Activated gamma-delta T cell treated with anti-CD3 and anti-CD28 coated beads, Interleukin-2, amount 50 U/mL, for 16 hours (primary cell): ENCODE measurements at regions not wholly inside any gene's neighbourhood (a gene's known extent, or its start where the extent isn't known, plus 50 kb on each side); places are given as distances from the start of the nearest gene placed in this dataset.

Source experiments
- DNase-seq: peaks from one replicate; pipeline ENCODE4 v3.0.0-alpha.2; 2020; ENCODE audit warnings: low read depth

DNA sequence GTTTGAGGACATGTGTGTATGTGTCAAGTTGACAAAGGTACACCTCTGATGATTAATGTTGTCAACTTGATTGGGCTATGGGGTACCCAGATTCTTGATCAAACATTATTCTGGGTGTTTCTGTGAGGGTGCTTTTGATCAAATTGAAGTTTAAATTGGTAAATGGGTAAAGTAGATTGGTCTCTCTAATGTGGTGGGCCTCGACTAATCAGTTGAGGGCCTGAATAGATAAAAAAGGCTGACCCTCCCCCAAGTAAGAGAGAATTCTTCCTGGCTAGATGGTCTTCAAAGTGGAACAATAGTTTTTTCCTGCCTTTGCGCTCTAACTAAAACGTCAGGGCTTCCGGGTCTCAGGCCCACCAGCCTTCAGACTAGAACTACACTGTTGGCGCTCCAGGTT, 309.9 kb upstream of the MGMT start:
- DNase-seq, result no peak

- no peak for DNase-seq
Measured at GRCh38 chr10:129161150-129161549, 305.9 kb upstream of the MGMT start.

DNA sequence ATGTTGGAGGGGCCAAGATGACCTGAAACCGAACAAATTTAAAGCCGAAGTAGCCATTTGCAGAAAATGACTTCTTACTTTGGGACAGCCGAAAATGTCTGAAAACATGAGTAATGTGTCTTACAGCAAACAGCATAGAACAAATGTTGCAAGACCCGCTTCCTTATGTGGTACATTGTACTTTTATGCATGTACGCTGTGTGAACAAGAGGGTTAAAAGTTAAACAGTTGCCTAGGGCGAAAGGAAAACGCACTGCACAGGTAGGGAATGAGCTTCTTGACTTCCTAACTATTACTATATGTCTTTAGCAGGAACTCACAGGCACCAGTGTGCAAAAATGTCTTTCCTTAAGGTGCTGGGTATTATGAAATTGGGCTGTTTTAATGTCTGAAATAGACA, 303.5 kb upstream of the MGMT start:
- no peak for DNase-seq

DNA sequence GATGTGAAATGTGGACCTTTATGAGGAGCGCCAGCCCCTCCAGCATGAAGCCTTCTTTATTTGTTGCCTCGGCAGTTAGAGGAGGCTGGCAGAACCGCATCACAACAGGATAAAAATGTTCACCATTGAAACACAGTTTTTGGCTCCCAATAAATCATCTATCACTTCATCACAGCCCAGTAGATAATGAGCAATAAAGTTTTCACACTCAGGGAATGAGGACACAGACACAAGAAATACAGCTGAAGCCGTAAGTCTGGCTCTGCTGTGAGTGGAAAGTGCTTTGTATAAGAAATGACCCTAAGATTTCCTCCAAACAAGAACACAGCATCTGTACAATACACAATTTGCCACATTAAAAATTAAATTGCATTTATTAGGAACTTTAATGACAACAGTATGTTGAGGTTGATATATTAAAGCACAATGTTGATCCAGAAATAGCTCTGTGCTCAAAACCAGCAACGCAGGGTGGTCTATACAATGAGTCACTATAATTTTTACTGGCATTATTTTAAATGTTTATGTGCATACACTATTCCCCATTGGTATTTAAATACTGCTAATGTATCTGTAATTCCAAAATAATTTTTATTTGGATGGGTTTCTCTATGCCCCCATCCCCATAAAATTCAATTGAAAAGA, 301.8 kb upstream of the MGMT start:
- DNase-seq, result no peak

GRCh38 chr10:129165770-129166169, 301.3 kb upstream of the MGMT start:
- DNase-seq, result no peak

- no peak for DNase-seq
Measured at GRCh38 chr10:129168660-129169059, 298.4 kb upstream of the MGMT start.

- no peak for DNase-seq
Measured at GRCh38 chr10:129169115-129169514, 297.9 kb upstream of the MGMT start.

GRCh38 chr10:129170812-129171211, 296.2 kb upstream of the MGMT start:
- DNase-seq, result no peak

GRCh38 chr10:129171812-129172211, 295.2 kb upstream of the MGMT start:
- DNase-seq, result no peak

DNA sequence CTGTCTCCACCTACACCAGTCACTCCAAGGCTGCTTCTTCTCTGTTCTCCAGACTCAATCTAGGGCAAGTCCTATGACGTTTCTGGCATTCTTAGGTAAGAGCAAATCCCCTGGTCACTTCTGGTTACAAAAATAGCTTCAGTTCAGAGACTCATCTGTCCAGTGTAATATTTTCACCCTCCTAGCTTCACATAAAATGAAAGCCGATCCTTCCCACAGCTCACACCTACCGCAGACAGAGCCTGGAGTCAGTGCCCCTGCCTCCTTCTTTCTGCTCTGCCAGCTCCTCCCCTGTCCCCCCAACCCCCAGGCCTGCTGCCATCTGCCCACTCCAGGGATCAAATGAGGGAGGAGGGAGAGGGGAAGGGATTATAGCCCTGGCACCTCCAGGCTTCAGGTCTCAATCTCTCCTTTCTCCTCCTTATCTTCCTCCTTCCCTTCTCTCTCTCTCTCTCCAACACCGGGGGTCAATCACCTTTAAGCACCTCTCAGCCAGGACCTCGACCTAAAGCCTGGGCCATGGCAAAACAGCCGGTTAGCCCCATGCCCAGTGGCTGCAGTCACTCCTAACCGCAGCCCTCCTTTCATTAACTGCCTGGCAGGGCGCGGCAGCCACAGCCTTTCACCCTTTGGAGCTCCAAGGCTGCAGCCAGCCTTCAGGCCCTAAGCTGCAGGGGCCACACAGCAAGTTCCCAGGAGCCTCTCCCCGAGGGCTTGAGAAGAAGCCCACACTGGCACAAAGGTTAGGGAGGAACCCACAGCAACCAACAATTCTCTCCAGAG, 292.6 kb upstream of the MGMT start:
- DNase-seq, result no peak

DNA sequence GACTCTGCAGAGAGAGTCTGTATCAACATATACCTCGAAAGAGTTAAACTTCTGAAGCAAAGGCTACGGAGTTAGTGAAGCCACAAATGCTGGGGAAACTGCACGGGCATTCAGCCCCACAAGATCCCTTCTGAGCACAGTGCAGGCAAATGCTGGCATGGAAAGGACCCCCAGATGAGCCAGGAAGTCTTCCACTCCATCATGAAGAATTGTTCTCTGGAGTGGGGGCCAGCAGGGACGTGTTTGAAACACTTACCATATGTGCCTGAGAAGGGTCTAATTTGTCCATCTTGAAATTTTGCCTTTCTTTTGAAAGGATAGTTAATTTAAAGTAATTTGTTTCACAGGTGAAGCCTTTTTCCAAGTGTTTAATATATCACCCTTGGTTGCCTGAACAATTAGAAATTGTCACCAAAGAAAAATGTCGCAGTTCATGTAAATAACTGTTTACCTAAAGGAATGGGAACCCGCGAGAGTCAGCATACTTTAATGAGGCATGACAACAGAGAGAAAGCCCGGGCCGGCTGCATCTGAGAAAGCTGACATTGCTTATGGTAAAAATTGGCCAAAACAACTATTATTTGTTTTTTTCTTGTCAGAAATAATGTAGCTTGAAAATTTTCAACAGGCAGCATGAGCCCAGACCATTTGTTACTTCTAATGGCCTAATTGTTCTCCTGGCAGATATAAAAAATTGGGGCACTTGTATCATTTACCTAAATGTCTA, 287.6 kb upstream of the MGMT start:
- DNase-seq, result no peak

GRCh38 chr10:129179972-129180678, 286.9 kb upstream of the MGMT start:
- no peak for DNase-seq

- no peak for DNase-seq
Measured at GRCh38 chr10:129184196-129184595, 282.8 kb upstream of the MGMT start.

GRCh38 chr10:129187331-129187730, 279.7 kb upstream of the MGMT start:
- no peak for DNase-seq

DNA sequence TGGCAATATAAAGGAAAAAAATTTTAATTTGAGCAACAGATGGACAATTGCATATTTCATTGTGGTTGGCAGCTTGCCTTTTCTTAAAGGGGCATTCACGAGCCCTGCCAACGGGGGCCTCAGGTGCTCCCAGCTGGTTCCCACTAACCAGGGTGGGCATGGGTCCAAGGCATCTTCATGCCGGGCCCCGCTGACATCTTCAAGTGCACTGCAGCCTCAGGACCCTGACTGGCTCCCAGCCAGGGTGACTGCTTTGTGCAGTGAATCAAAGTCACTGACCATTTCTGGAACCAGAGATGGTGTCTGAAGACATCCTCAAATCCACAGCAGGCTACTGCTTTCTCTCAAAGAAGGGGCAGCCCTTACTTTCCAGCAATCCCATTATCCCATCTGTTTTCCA, 275.2 kb upstream of the MGMT start:
- DNase-seq, result no peak

GRCh38 chr10:129192344-129193128, 274.5 kb upstream of the MGMT start:
- DNase-seq, result no peak

GRCh38 chr10:129193148-129193547, 273.9 kb upstream of the MGMT start:
- no peak for DNase-seq

GRCh38 chr10:129194181-129194870, 272.7 kb upstream of the MGMT start:
- DNase-seq, result no peak

DNA sequence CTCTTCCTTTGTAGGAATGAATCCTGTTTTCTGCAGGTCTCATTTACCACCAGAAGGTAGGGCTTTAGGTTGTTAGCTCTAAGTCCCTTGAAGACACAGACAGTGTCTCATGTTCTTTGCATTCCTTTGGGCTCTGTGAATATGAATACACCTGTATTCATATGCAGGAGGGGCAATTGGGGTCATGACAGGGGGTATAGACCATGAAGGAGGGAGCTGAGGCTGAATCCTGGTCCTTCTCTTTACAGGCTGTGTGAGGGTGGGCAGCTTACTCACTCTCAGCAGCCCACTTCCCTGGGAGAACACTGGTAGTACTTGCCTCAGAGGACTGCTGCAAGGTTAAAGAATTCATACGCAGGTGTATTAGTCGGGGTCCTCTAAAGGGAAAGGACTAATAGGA, 267.2 kb upstream of the MGMT start:
- no peak for DNase-seq

GRCh38 chr10:129203819-129204218, 263.2 kb upstream of the MGMT start:
- DNase-seq, result no peak

DNA sequence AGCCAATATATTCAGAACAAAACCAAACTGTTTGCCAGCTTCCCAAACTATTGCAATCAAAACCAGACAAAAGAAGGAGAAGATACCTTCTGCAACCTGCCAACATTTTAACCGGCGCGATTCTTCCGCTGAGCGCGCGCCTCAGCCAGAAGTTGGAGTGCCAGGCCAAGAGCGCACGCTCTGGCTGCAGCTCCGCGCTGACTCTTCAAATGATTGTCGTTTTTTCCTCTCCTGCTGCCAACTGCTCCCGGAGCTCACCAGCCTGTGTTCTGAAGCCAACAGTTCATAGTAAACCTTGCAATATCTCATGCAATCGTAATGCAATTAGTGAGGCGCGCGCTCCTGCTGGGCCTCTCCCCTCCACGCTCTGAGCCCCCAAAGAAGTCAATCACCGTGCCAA, 259.7 kb upstream of the MGMT start:
- no peak for DNase-seq
